ENCODE measurements at regions not wholly inside any gene's neighbourhood (a gene's known extent, or its start where the extent isn't known, plus 50 kb on each side); places are given as distances from the start of the nearest gene placed in this dataset.

GRCh38 chr14:87497301-87497700, 495.7 kb downstream of the GALC start:
- Histone ChIP-seq H3K4me3 (ENCODE audit: low read length) (no peak overlapping the region), H3K9me2 (replicated peaks; ENCODE audit: insufficient read depth, low read length) (no peaks in the 10 kb centered on the region), H3K4me1 (ENCODE audit: low read length) (no peaks in the 10 kb centered on the region), H3K9ac (ENCODE audit: low read length) (no peak overlapping the region), H3K27ac (ENCODE audit: low read length) (no peak overlapping the region), H2AFZ (ENCODE audit: low read length) (no peak overlapping the region), H3K27me3 (replicated peaks; ENCODE audit: insufficient read depth, low read length) (no peaks in the 10 kb centered on the region), H3K9me3 (replicated peaks; ENCODE audit: insufficient read depth, low read length) (no peaks in the 10 kb centered on the region), H4K20me1 (ENCODE audit: insufficient read depth, low read length) (no peaks in the 10 kb centered on the region), H3F3A (ENCODE audit: insufficient read depth, low read length) (no peaks in the 10 kb centered on the region), H3K4me2 (ENCODE audit: low read depth, low read length) (no peak overlapping the region), H3K36me3 (replicated peaks; ENCODE audit: insufficient read depth, low read length) (no peaks in the 10 kb centered on the region), H3K79me2 (ENCODE audit: low read length) (no peaks in the 10 kb centered on the region)
- TF ChIP-seq CTCF (IDR thresholded peaks at IDR 0.05; ENCODE audit: low read length) (no peak), EZH2 (optimal IDR thresholded peaks at IDR 0.05; ENCODE audit: low read depth, low read length) (no peak), EZH2phosphoT487 (IDR thresholded peaks at IDR 0.05; ENCODE audit: low read length) (no peak)
- no peak for DNase-seq

GRCh38 chr14:87494010-87494409, 499.0 kb downstream of the GALC start:
- no peak overlapping the region for H3K27ac ChIP-seq (ENCODE audit: low read length)
- H3K79me2 ChIP-seq (ENCODE audit: low read length) = no peaks in the 10 kb centered on the region
- no peaks in the 10 kb centered on the region for H3K27me3 ChIP-seq (replicated peaks; ENCODE audit: insufficient read depth, low read length)
- H3K9me3 ChIP-seq (replicated peaks; ENCODE audit: insufficient read depth, low read length) = no peaks in the 10 kb centered on the region
- no peaks in the 10 kb centered on the region for H3K4me1 ChIP-seq (ENCODE audit: low read length)
- TF ChIP-seq CTCF (IDR thresholded peaks at IDR 0.05; ENCODE audit: low read length) (no peak), EZH2 (optimal IDR thresholded peaks at IDR 0.05; ENCODE audit: low read depth, low read length) (no peak), EZH2phosphoT487 (IDR thresholded peaks at IDR 0.05; ENCODE audit: low read length) (no peak)
- H3K36me3 ChIP-seq (replicated peaks; ENCODE audit: insufficient read depth, low read length) = no peaks in the 10 kb centered on the region
- no peaks in the 10 kb centered on the region for H4K20me1 ChIP-seq (ENCODE audit: insufficient read depth, low read length)
- no peak overlapping the region for H3K9ac ChIP-seq (ENCODE audit: low read length)
- H3K9me2 ChIP-seq (replicated peaks; ENCODE audit: insufficient read depth, low read length) = no peaks in the 10 kb centered on the region
- no peak overlapping the region for H3K4me3 ChIP-seq (ENCODE audit: low read length)
- H2AFZ ChIP-seq (ENCODE audit: low read length) = no peak overlapping the region
- no peak overlapping the region for H3K4me2 ChIP-seq (ENCODE audit: low read depth, low read length)
- no peaks in the 10 kb centered on the region for H3F3A ChIP-seq (ENCODE audit: insufficient read depth, low read length)
- no peak for DNase-seq

- H3K4me1 ChIP-seq (ENCODE audit: low read length) = no peaks in the 10 kb centered on the region
- no peak for TF ChIP-seq EZH2 (optimal IDR thresholded peaks at IDR 0.05; ENCODE audit: low read depth, low read length)
- no peak for TF ChIP-seq CTCF (IDR thresholded peaks at IDR 0.05; ENCODE audit: low read length)
- TF ChIP-seq EZH2phosphoT487 (IDR thresholded peaks at IDR 0.05; ENCODE audit: low read length) = no peak
Measured at GRCh38 chr14:87492561-87492960, 500.4 kb downstream of the GALC start.

More at GRCh38 chr14:87492561-87492960, 500.4 kb downstream of the GALC start:
- H3K4me2 ChIP-seq (ENCODE audit: low read depth, low read length) = no peak overlapping the region
- no peak overlapping the region for H3K4me3 ChIP-seq (ENCODE audit: low read length)
- no peaks in the 10 kb centered on the region for H3K27me3 ChIP-seq (replicated peaks; ENCODE audit: insufficient read depth, low read length)
- H3K9ac ChIP-seq (ENCODE audit: low read length) = no peak overlapping the region
- no peaks in the 10 kb centered on the region for H4K20me1 ChIP-seq (ENCODE audit: insufficient read depth, low read length)
- H3K9me3 ChIP-seq (replicated peaks; ENCODE audit: insufficient read depth, low read length) = no peaks in the 10 kb centered on the region
- H3K36me3 ChIP-seq (replicated peaks; ENCODE audit: insufficient read depth, low read length) = no peaks in the 10 kb centered on the region
- no peak for DNase-seq
- H3K79me2 ChIP-seq (ENCODE audit: low read length) = no peaks in the 10 kb centered on the region
- no peaks in the 10 kb centered on the region for H3F3A ChIP-seq (ENCODE audit: insufficient read depth, low read length)
- no peak overlapping the region for H2AFZ ChIP-seq (ENCODE audit: low read length)
- H3K27ac ChIP-seq (ENCODE audit: low read length) = no peak overlapping the region
- H3K9me2 ChIP-seq (replicated peaks; ENCODE audit: insufficient read depth, low read length) = no peaks in the 10 kb centered on the region
